Lower leg skin (tissue), 3 donors: ENCODE measurements at regions not wholly inside any gene's neighbourhood (a gene's known extent, or its start where the extent isn't known, plus 50 kb on each side); places are given as distances from the start of the nearest gene placed in this dataset.

ENCODE experiments used
- POLR2A ChIP-seq, 2 donors: fragments of 450-650 bp; IDR thresholded peaks; one replicate each; pipeline ENCODE4 v1.6.1; 2016 to 2017; ENCODE audit warnings: antibody characterized with exemption in 2 of 2, mild to moderate bottlenecking in 1 of 2, moderate library complexity in 1 of 2
- TF ChIP-seq, protein P1 (sequence below), 3 donors: fragments of 450-650 bp; IDR thresholded peaks; one replicate each; pipeline ENCODE4 v1.5.1; 2016; ENCODE audit warnings: antibody characterized with exemption in 3 of 3, mild to moderate bottlenecking in 3 of 3, moderate library complexity in 2 of 3

- no peak for TF ChIP-seq POLR2A (IDR thresholded peaks at IDR 0.05)
- TF ChIP-seq, protein P1, sequence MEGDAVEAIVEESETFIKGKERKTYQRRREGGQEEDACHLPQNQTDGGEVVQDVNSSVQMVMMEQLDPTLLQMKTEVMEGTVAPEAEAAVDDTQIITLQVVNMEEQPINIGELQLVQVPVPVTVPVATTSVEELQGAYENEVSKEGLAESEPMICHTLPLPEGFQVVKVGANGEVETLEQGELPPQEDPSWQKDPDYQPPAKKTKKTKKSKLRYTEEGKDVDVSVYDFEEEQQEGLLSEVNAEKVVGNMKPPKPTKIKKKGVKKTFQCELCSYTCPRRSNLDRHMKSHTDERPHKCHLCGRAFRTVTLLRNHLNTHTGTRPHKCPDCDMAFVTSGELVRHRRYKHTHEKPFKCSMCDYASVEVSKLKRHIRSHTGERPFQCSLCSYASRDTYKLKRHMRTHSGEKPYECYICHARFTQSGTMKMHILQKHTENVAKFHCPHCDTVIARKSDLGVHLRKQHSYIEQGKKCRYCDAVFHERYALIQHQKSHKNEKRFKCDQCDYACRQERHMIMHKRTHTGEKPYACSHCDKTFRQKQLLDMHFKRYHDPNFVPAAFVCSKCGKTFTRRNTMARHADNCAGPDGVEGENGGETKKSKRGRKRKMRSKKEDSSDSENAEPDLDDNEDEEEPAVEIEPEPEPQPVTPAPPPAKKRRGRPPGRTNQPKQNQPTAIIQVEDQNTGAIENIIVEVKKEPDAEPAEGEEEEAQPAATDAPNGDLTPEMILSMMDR (IDR thresholded peaks at IDR 0.05) = no peak
These were observed 257.6 kb downstream of the MREG start for GRCh38 chr2:215755641-215756345.
